Left ventricle myocardium inferior (tissue), 1 donor: ENCODE measurements at regions not wholly inside any gene's neighbourhood (a gene's known extent, or its start where the extent isn't known, plus 50 kb on each side); places are given as distances from the start of the nearest gene placed in this dataset.

Experiments used
- DNase-seq: peaks from one replicate; pipeline ENCODE4 v3.0.0-alpha.2; 2020
- H3K27ac ChIP-seq: fragments of 200-600 bp; replicated peaks from 2 replicates; pipeline ENCODE4 v1.8.0; 2021
- H3K27me3 ChIP-seq: fragments of 200-600 bp; 2 replicates; pipeline ENCODE4 v1.8.0; 2021; ENCODE audit warnings: low read depth
- H3K36me3 ChIP-seq: fragments of 200-600 bp; 2 replicates; pipeline ENCODE4 v1.8.0; 2021
- H3K4me1 ChIP-seq: fragments of 200-600 bp; 2 replicates; pipeline ENCODE4 v1.8.0; 2021
- H3K4me3 ChIP-seq: fragments of 200-600 bp; 2 replicates; pipeline ENCODE4 v1.8.0; 2021; ENCODE audit warnings: mild to moderate bottlenecking, moderate library complexity
- H3K9me3 ChIP-seq: fragments of 200-600 bp; replicated peaks from 2 replicates; pipeline ENCODE4 v1.8.0; 2021
- CTCF ChIP-seq: fragments of 200-600 bp; IDR thresholded peaks from 2 replicates; pipeline ENCODE4 v1.8.0; 2021; ENCODE audit warnings: antibody characterized with exemption, mild to moderate bottlenecking, borderline replicate concordance
- intact Hi-C: fragments of 100-400 bp; cut with micrococcal nuclease; formaldehyde crosslinking; loops from one replicate; pipeline ENCODE4 v1.11.0; 2022
- donor health status: DM: no; HTN: yes; CAD: no; lungs with severe emphysema.

- Histone ChIP-seq H3K27ac (no peak overlapping the region), H3K4me1 (no peaks in the 10 kb centered on the region), H3K4me3 (no peak overlapping the region), H3K9me3 (no peaks in the 10 kb centered on the region), H3K27me3 (no peaks in the 10 kb centered on the region), H3K36me3 (no peaks in the 10 kb centered on the region)
- TF ChIP-seq CTCF, result no peak
- intact Hi-C loops, result no loop called here
- no peak for DNase-seq
Observed at GRCh38 chr2:181264001-181264400, 193.2 kb upstream of the ITGA4 start.

- Histone ChIP-seq H3K4me3 (no peak overlapping the region), H3K27ac (no peak overlapping the region), H3K9me3 (no peaks in the 10 kb centered on the region), H3K27me3 (no peaks in the 10 kb centered on the region), H3K4me1 (no peaks in the 10 kb centered on the region), H3K36me3 (no peaks in the 10 kb centered on the region)
- TF ChIP-seq CTCF, result no peak
- DNase-seq, result no peak
- intact Hi-C loops, result no loop called here
Observed at GRCh38 chr2:181264441-181264840, 192.7 kb upstream of the ITGA4 start.

- DNase-seq, result no peak
- no peaks in the 10 kb centered on the region for H3K36me3 ChIP-seq
- no peak overlapping the region for H3K27ac ChIP-seq
- no peak for TF ChIP-seq CTCF
- no peaks in the 10 kb centered on the region for H3K9me3 ChIP-seq
- H3K27me3 ChIP-seq, result no peaks in the 10 kb centered on the region
- no peak overlapping the region for H3K4me3 ChIP-seq
- intact Hi-C loops, result no loop called here
- no peaks in the 10 kb centered on the region for H3K4me1 ChIP-seq
Observed at GRCh38 chr2:181266614-181267013, 190.6 kb upstream of the ITGA4 start.

GRCh38 chr2:181268174-181268867, 188.9 kb upstream of the ITGA4 start:
- H3K9me3 ChIP-seq, result no peaks in the 10 kb centered on the region
- H3K27me3 ChIP-seq, result no peaks in the 10 kb centered on the region
- H3K27ac ChIP-seq, result no peak overlapping the region
- H3K4me3 ChIP-seq, result no peak overlapping the region
- TF ChIP-seq CTCF, result no peak
- intact Hi-C loops, result no loop called here
- DNase-seq, result no peak
- no peaks in the 10 kb centered on the region for H3K4me1 ChIP-seq
- H3K36me3 ChIP-seq, result no peaks in the 10 kb centered on the region

GRCh38 chr2:181273986-181274385, 183.2 kb upstream of the ITGA4 start:
- H3K27ac ChIP-seq, result no peak overlapping the region
- intact Hi-C loops, result no loop called here
- no peaks in the 10 kb centered on the region for H3K4me1 ChIP-seq
- H3K27me3 ChIP-seq, result no peaks in the 10 kb centered on the region
- H3K9me3 ChIP-seq, result no peaks in the 10 kb centered on the region
- no peaks in the 10 kb centered on the region for H3K36me3 ChIP-seq
- DNase-seq, result no peak
- TF ChIP-seq CTCF, result no peak
- H3K4me3 ChIP-seq, result no peak overlapping the region

GRCh38 chr2:181275643-181276070, 181.5 kb upstream of the ITGA4 start:
- DNase-seq, result no peak
- Histone ChIP-seq H3K4me3 (no peak overlapping the region), H3K27ac (no peak overlapping the region), H3K4me1 (no peaks in the 10 kb centered on the region), H3K27me3 (no peaks in the 10 kb centered on the region), H3K9me3 (no peaks in the 10 kb centered on the region), H3K36me3 (no peaks in the 10 kb centered on the region)
- intact Hi-C loops, result no loop called here
- TF ChIP-seq CTCF, result no peak
